Tibial nerve (tissue), 4 donors: ENCODE measurements at regions not wholly inside any gene's neighbourhood (a gene's known extent, or its start where the extent isn't known, plus 50 kb on each side); places are given as distances from the start of the nearest gene placed in this dataset.

Experiments
- DNase-seq, 2 donors: peaks; one replicate each; pipeline ENCODE4 v3.0.0-alpha.2; 2019; ENCODE audit warnings: low spot score in 2 of 2
- H3K27ac ChIP-seq, 4 donors: fragments of 200-600 bp; sonication (generic) in 3 of 4; one replicate each; pipeline ENCODE4 v1.5.1; 2017 to 2019; ENCODE audit warnings: mild to moderate bottlenecking in 1 of 4
- H3K27me3 ChIP-seq, 2 donors: fragments of 200-600 bp; sonication (generic) in 1 of 2; one replicate each; pipeline versions ENCODE4 v1.5.1 to v1.6.0; 2017 to 2019
- H3K36me3 ChIP-seq, 3 donors: fragments of 200-600 bp; sonication (generic); one replicate each; pipeline ENCODE4 v1.5.1; 2018 to 2019
- H3K4me1 ChIP-seq, 4 donors: fragments of 200-600 bp; sonication (generic) in 3 of 4; one replicate each; pipeline ENCODE4 v1.5.1; 2017 to 2019
- H3K4me3 ChIP-seq, 4 donors: fragments of 200-600 bp; sonication (generic) in 3 of 4; one replicate each; pipeline ENCODE4 v1.5.1; 2017 to 2019; ENCODE audit warnings: mild to moderate bottlenecking in 1 of 4, moderate library complexity in 1 of 4
- H3K9me3 ChIP-seq, 4 donors: fragments of 200-600 bp; sonication (generic) in 3 of 4; one replicate each; pipeline ENCODE4 v1.5.1; 2017 to 2019
- CTCF ChIP-seq, 5 experiments: fragments of 200-600 bp in 3 of 5; fragments of 450-650 bp in 2 of 5; sonication (generic) in 3 of 5; IDR thresholded peaks; one replicate each; pipeline ENCODE4 v1.5.1; 2016 to 2019; ENCODE audit warnings: antibody characterized with exemption in 5 of 5, mild to moderate bottlenecking in 3 of 5, moderate library complexity in 2 of 5
- EP300 ChIP-seq, 2 donors: sonication (generic); formaldehyde crosslinking; IDR thresholded peaks; one replicate each; pipeline ENCODE4 v1.6.1; 2017; ENCODE audit warnings: antibody characterized with exemption in 2 of 2, mild to moderate bottlenecking in 1 of 2
- POLR2A ChIP-seq, 2 donors: fragments of 450-650 bp; IDR thresholded peaks; one replicate each; pipeline ENCODE4 v1.6.1; 2017; ENCODE audit warnings: antibody characterized with exemption in 2 of 2, mild to moderate bottlenecking in 2 of 2, moderate library complexity in 2 of 2
- WGBS, 2 donors: methylation state at CpG; one replicate each; pipeline ENCODE4 v1.1.5; 2018; 5-methylcytosine and 5-hydroxymethylcytosine counted together

- no peaks in the 10 kb centered on the region for H3K9me3 ChIP-seq
- H3K27ac ChIP-seq: no peak overlapping the region
- WGBS, 2 donors: 43 to 54% methylated on average over 6 of the region's 6 CpGs
- H3K36me3 ChIP-seq: no peaks in the 10 kb centered on the region
- DNase-seq: no peak
- no peaks in the 10 kb centered on the region for H3K27me3 ChIP-seq
- no peak overlapping the region for H3K4me3 ChIP-seq
- no peak for TF ChIP-seq POLR2A (IDR thresholded peaks at IDR 0.05)
- TF ChIP-seq CTCF (IDR thresholded peaks at IDR 0.05): no peak
- TF ChIP-seq EP300 (IDR thresholded peaks at IDR 0.05): no peak
- H3K4me1 ChIP-seq: no peaks in the 10 kb centered on the region
Observed at GRCh38 chr13:91184244-91184926, 163.1 kb upstream of the MIR17HG start.

GRCh38 chr13:91185294-91185863, 162.1 kb upstream of the MIR17HG start:
- no peak for DNase-seq
- Histone ChIP-seq H3K4me3 (no peak overlapping the region), H3K27me3 (no peaks in the 10 kb centered on the region), H3K9me3 (no peaks in the 10 kb centered on the region), H3K4me1 (no peaks in the 10 kb centered on the region), H3K36me3 (no peaks in the 10 kb centered on the region), H3K27ac (no peak overlapping the region)
- TF ChIP-seq POLR2A (IDR thresholded peaks at IDR 0.05) (no peak), CTCF (IDR thresholded peaks at IDR 0.05) (peak in 1 of 5 experiments; percentile 10)
- 7 to 9% methylated on average over 2 of the region's 2 CpGs for WGBS, 2 donors

GRCh38 chr13:91187522-91187921, 160.0 kb upstream of the MIR17HG start:
- H3K4me3 ChIP-seq: no peak overlapping the region
- no peak for TF ChIP-seq CTCF (IDR thresholded peaks at IDR 0.05)
- H3K27me3 ChIP-seq: no peaks in the 10 kb centered on the region
- H3K27ac ChIP-seq: no peak overlapping the region
- no peak for DNase-seq
- no peaks in the 10 kb centered on the region for H3K36me3 ChIP-seq
- no peaks in the 10 kb centered on the region for H3K9me3 ChIP-seq
- H3K4me1 ChIP-seq: no peaks in the 10 kb centered on the region

GRCh38 chr13:91189506-91189905, 158.0 kb upstream of the MIR17HG start:
- no peaks in the 10 kb centered on the region for H3K9me3 ChIP-seq
- no peak overlapping the region for H3K27ac ChIP-seq
- TF ChIP-seq EP300 (IDR thresholded peaks at IDR 0.05) (no peak), POLR2A (IDR thresholded peaks at IDR 0.05) (no peak), CTCF (IDR thresholded peaks at IDR 0.05) (no peak)
- no peaks in the 10 kb centered on the region for H3K4me1 ChIP-seq
- H3K27me3 ChIP-seq: no peaks in the 10 kb centered on the region
- no peak overlapping the region for H3K4me3 ChIP-seq
- no peaks in the 10 kb centered on the region for H3K36me3 ChIP-seq
- WGBS, 2 donors: 87% methylated on average over 3 of the region's 3 CpGs
- DNase-seq: no peak

GRCh38 chr13:91193358-91193757, 154.1 kb upstream of the MIR17HG start:
- no peak overlapping the region for H3K4me3 ChIP-seq
- no peak for DNase-seq
- no peaks in the 10 kb centered on the region for H3K27me3 ChIP-seq
- TF ChIP-seq EP300 (IDR thresholded peaks at IDR 0.05) (no peak), POLR2A (IDR thresholded peaks at IDR 0.05) (no peak), CTCF (IDR thresholded peaks at IDR 0.05) (no peak)
- no peaks in the 10 kb centered on the region for H3K36me3 ChIP-seq
- WGBS, 2 donors: 79 to 89% methylated on average over 2 of the region's 2 CpGs
- H3K4me1 ChIP-seq: no peaks in the 10 kb centered on the region
- no peak overlapping the region for H3K27ac ChIP-seq
- no peaks in the 10 kb centered on the region for H3K9me3 ChIP-seq
